Mesenchymal stem cell (in vitro differentiated cells and primary cell): ENCODE measurements at regions not wholly inside any gene's neighbourhood (a gene's known extent, or its start where the extent isn't known, plus 50 kb on each side); places are given as distances from the start of the nearest gene placed in this dataset.

Source experiments
- DNase-seq: peaks from one replicate; pipeline ENCODE4 v3.0.0-alpha.2; 2013
- H2AFZ ChIP-seq: one replicate; pipeline ENCODE4 v1.6.1; 2013; ENCODE audit warnings: low read depth, mild to moderate bottlenecking, control low read depth, inconsistent platforms, low read length, moderate library complexity
- H2AK5ac ChIP-seq: 2 replicates; pipeline ENCODE4 v1.6.1; 2013; ENCODE audit warnings: low read length, moderate library complexity, mild to moderate bottlenecking, inconsistent platforms; ENCODE audit not compliant: severe bottlenecking
- H2BK120ac ChIP-seq: one replicate; pipeline ENCODE4 v1.6.1; 2013; ENCODE audit warnings: low read depth, mild to moderate bottlenecking, inconsistent platforms, low read length, moderate library complexity
- H2BK12ac ChIP-seq, 2 experiments: one replicate each; pipeline ENCODE4 v1.6.1; 2013; ENCODE audit warnings: inconsistent platforms in 2 of 2, low read length in 2 of 2, mild to moderate bottlenecking in 2 of 2, moderate library complexity in 2 of 2, control low read depth in 1 of 2
- H2BK15ac ChIP-seq: one replicate; pipeline ENCODE4 v1.6.1; 2013; ENCODE audit warnings: mild to moderate bottlenecking, low read depth, inconsistent platforms; ENCODE audit not compliant: poor library complexity, severe bottlenecking
- H2BK5ac ChIP-seq: 2 replicates; pipeline ENCODE4 v1.6.1; 2013; ENCODE audit warnings: low read depth, mild to moderate bottlenecking, low read length, control low read depth, inconsistent platforms; ENCODE audit not compliant: poor library complexity, severe bottlenecking
- H3K14ac ChIP-seq, 2 experiments: one replicate each; pipeline ENCODE4 v1.6.1; 2013; ENCODE audit warnings: inconsistent platforms in 2 of 2, low read length in 2 of 2, control low read depth in 1 of 2, mild to moderate bottlenecking in 1 of 2, moderate library complexity in 1 of 2
- H3K18ac ChIP-seq, 2 experiments: one replicate each; pipeline ENCODE4 v1.6.1; 2013; ENCODE audit warnings: inconsistent platforms in 2 of 2, low read length in 2 of 2, control low read depth in 1 of 2, low read depth in 1 of 2, mild to moderate bottlenecking in 1 of 2
- H3K23ac ChIP-seq, 2 experiments: one replicate each; pipeline ENCODE4 v1.6.1; 2013; ENCODE audit warnings: inconsistent platforms in 2 of 2, low read length in 2 of 2, mild to moderate bottlenecking in 2 of 2, moderate library complexity in 2 of 2, control low read depth in 1 of 2
- H3K27ac ChIP-seq: 2 replicates; pipeline ENCODE4 v1.5.1; 2013; ENCODE audit warnings: mild to moderate bottlenecking, moderate library complexity, low read length, control low read depth, inconsistent platforms; ENCODE audit not compliant: poor library complexity, severe bottlenecking
- H3K27me3 ChIP-seq, 2 experiments: 2 replicates each; pipeline versions ENCODE4 v1.6.1 to v1.7.0; 2013; ENCODE audit warnings: low read length in 2 of 2, mild to moderate bottlenecking in 2 of 2, moderate library complexity in 2 of 2, control low read depth in 1 of 2, inconsistent platforms in 1 of 2; ENCODE audit not compliant: control insufficient read depth in 1 of 2, insufficient read depth in 1 of 2
- H3K36me3 ChIP-seq, 2 experiments: 2 replicates each; pipeline versions ENCODE4 v1.6.1 to v1.7.0; 2013; ENCODE audit warnings: low read length in 2 of 2, control low read depth in 1 of 2, inconsistent platforms in 1 of 2, low read depth in 1 of 2, mild to moderate bottlenecking in 1 of 2; ENCODE audit not compliant: insufficient read depth in 2 of 2, control insufficient read depth in 1 of 2
- H3K4ac ChIP-seq, 2 experiments: one replicate each; pipeline ENCODE4 v1.6.1; 2013; ENCODE audit warnings: inconsistent platforms in 2 of 2, low read length in 2 of 2, mild to moderate bottlenecking in 2 of 2, moderate library complexity in 2 of 2, control low read depth in 1 of 2, low read depth in 1 of 2
- H3K4me1 ChIP-seq: 2 replicates; pipeline ENCODE4 v1.6.1; 2013; ENCODE audit warnings: low read depth, low read length, control low read depth; ENCODE audit not compliant: control insufficient read depth, insufficient read depth
- H3K4me2 ChIP-seq: 2 replicates; pipeline ENCODE4 v1.6.1; 2013; ENCODE audit warnings: low read length, mild to moderate bottlenecking, inconsistent platforms; ENCODE audit not compliant: poor library complexity, severe bottlenecking
- H3K4me3 ChIP-seq, 2 experiments: 2 replicates each; pipeline versions ENCODE4 v1.5.1 to v1.7.0; 2013; ENCODE audit warnings: low read length in 2 of 2, mild to moderate bottlenecking in 2 of 2, control low read depth in 1 of 2, low read depth in 1 of 2; ENCODE audit not compliant: insufficient read depth in 1 of 2
- H3K79me1 ChIP-seq: replicated peaks from 2 replicates; pipeline ENCODE4 v1.6.1; 2013; ENCODE audit warnings: mild to moderate bottlenecking, control low read depth, low read length, inconsistent platforms; ENCODE audit not compliant: poor library complexity, severe bottlenecking
- H3K9ac ChIP-seq: 2 replicates; pipeline ENCODE4 v1.7.0; 2013; ENCODE audit warnings: mild to moderate bottlenecking, low read length, moderate library complexity
- H3K9me3 ChIP-seq: 2 replicates; pipeline ENCODE4 v1.7.0; 2013; ENCODE audit warnings: mild to moderate bottlenecking, low read length; ENCODE audit not compliant: control insufficient read depth
- H4K8ac ChIP-seq: one replicate; pipeline ENCODE4 v1.6.1; 2013; ENCODE audit warnings: inconsistent platforms, mild to moderate bottlenecking, low read length, moderate library complexity
- H4K91ac ChIP-seq: one replicate; pipeline ENCODE4 v1.6.1; 2013; ENCODE audit warnings: mild to moderate bottlenecking, low read length, inconsistent platforms
- WGBS: methylation state at CpG from one replicate; pipeline ENCODE4 v1.1.7; 2013; ENCODE audit warnings: mixed read lengths; 5-methylcytosine and 5-hydroxymethylcytosine counted together

GRCh38 chr4:111639876-111640275, 505.4 kb upstream of the FAM241A start:
- Histone ChIP-seq H3K23ac (no peak overlapping the region), H3K4ac (no peak overlapping the region), H3K9me3 (no peaks in the 10 kb centered on the region), H3K18ac (no peak overlapping the region), H3K14ac (no peak overlapping the region), H3K4me1 (no peaks in the 10 kb centered on the region), H3K9ac (peak overlapping the region; percentile 69), H2BK120ac (no peak overlapping the region), H2AK5ac (no peak overlapping the region), H3K27ac (no peak overlapping the region), H4K8ac (no peak overlapping the region), H2BK5ac (no peak overlapping the region), H3K4me3 (no peak overlapping the region), H2BK12ac (no peak overlapping the region), H2AFZ (no peak overlapping the region), H3K4me2 (no peak overlapping the region), H2BK15ac (no peak overlapping the region), H3K79me1 (no peaks in the 10 kb centered on the region), H4K91ac (no peak overlapping the region), H3K36me3 (no peaks in the 10 kb centered on the region), H3K27me3 (no peaks in the 10 kb centered on the region)
- WGBS, result 52% methylated on average over 5 of the region's 6 CpGs
- DNase-seq, result peak; percentile 51

DNA sequence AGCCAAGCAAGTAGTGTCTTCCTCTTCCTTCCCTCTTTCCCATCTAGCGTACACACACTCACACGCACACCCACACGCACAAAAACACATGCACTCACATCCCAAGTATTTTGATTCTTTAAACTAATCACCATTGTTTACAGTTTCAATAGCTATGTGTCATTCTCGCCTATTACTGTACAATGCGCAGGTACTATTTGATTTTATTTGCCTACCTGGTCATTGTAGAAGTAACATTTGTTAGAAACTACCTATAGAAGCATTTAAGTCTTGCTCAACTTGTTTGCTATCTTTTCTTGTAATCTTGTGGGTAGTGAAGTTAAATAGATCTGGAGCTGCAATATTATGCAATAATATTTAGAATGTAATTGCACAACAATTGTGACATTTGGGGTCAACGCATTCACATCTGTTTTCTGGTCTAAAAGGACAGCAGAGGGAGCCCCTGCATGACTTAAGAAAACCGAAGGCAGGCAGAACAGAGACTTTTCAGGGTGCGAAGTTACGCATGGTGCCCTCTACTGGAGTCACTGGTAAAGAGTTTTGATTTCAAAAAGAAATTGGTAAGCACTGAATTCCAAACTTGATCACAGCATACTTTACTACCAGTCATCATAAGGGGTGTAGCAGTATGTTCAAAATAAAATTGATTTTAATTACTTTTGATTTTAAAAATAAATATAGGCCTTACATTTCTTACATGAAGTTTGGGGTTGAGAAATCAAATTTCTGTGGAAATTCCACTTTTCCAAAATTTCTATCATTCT, 503.3 kb upstream of the FAM241A start:
- Histone ChIP-seq H3K23ac (no peak overlapping the region), H2BK120ac (no peak overlapping the region)
- WGBS, result 40% methylated on average over 7 of the region's 9 CpGs

GRCh38 chr4:111648056-111648455, 497.2 kb upstream of the FAM241A start:
- no peak overlapping the region for H3K27ac ChIP-seq
- no peaks in the 10 kb centered on the region for H3K79me1 ChIP-seq
- no peak overlapping the region for H4K91ac ChIP-seq
- no peak overlapping the region for H3K23ac ChIP-seq
- H3K18ac ChIP-seq, result no peak overlapping the region
- no peak overlapping the region for H3K9ac ChIP-seq
- H2BK120ac ChIP-seq, result no peak overlapping the region
- DNase-seq, result no peak
- no peak overlapping the region for H2AFZ ChIP-seq
- no peak overlapping the region for H3K4ac ChIP-seq
- H3K4me1 ChIP-seq, result no peaks in the 10 kb centered on the region
- H2BK12ac ChIP-seq, result no peak overlapping the region
- no peak overlapping the region for H3K4me3 ChIP-seq
- H3K4me2 ChIP-seq, result no peak overlapping the region
- no peaks in the 10 kb centered on the region for H3K9me3 ChIP-seq
- no peak overlapping the region for H4K8ac ChIP-seq
- no peaks in the 10 kb centered on the region for H3K36me3 ChIP-seq
- H3K14ac ChIP-seq, result no peak overlapping the region
- no peak overlapping the region for H2BK5ac ChIP-seq
- WGBS, result 96% methylated on average over 4 of the region's 5 CpGs
- H2AK5ac ChIP-seq, result no peak overlapping the region
- peaks cover 0 to 3% of the 10 kb centered on the region in 2 experiments for H3K27me3 ChIP-seq
- no peak overlapping the region for H2BK15ac ChIP-seq

More for the DNA sequence above, 503.3 kb upstream of the FAM241A start:
- no peaks in the 10 kb centered on the region for H3K27me3 ChIP-seq
- H3K27ac ChIP-seq, result no peak overlapping the region
- no peak overlapping the region for H2BK15ac ChIP-seq
- no peak overlapping the region for H2AFZ ChIP-seq
- H2AK5ac ChIP-seq, result no peak overlapping the region
- H3K18ac ChIP-seq, result peak overlapping the region in 1 of 2 experiments; percentile 40
- no peak overlapping the region for H4K91ac ChIP-seq
- no peak overlapping the region for H3K4me3 ChIP-seq
- H2BK12ac ChIP-seq, result no peak overlapping the region
- H3K14ac ChIP-seq, result no peak overlapping the region
- DNase-seq, result peak; percentile 92
- H3K79me1 ChIP-seq, result no peaks in the 10 kb centered on the region
- no peak overlapping the region for H3K4me2 ChIP-seq
- no peaks in the 10 kb centered on the region for H3K9me3 ChIP-seq
- no peaks in the 10 kb centered on the region for H3K4me1 ChIP-seq
- H4K8ac ChIP-seq, result no peak overlapping the region
- H3K4ac ChIP-seq, result no peak overlapping the region
- no peaks in the 10 kb centered on the region for H3K36me3 ChIP-seq
- H3K9ac ChIP-seq, result peak overlapping the region; percentile 15
- no peak overlapping the region for H2BK5ac ChIP-seq

DNA sequence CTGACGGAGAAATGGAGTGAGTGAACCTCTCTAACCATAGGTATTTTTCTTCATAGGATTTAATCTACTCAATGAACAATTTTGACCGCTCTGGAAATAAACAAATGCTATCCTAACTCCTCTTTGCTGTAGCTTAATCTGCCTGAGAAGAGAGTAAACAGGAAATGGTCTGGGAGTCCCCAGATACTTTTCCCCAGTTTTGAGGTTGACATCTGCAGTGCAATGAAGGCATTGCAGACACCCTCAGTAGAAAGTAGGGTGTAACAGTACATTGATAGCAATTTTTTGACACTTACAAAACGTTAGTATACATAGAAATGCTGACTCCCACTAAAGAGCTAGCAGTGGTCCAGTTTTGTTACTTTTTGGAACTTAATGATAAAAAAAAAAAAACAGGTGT, 495.9 kb upstream of the FAM241A start:
- Histone ChIP-seq H3K4ac (no peak overlapping the region), H3K23ac (no peak overlapping the region), H2BK120ac (no peak overlapping the region), H3K18ac (no peak overlapping the region), H3K27me3 (peaks cover 0 to 3% of the 10 kb centered on the region in 2 experiments), H3K9ac (no peak overlapping the region), H2BK5ac (no peak overlapping the region), H2AK5ac (no peak overlapping the region), H3K4me2 (no peak overlapping the region), H2BK15ac (no peak overlapping the region), H2AFZ (no peak overlapping the region), H3K9me3 (no peaks in the 10 kb centered on the region), H4K8ac (no peak overlapping the region), H3K27ac (no peak overlapping the region), H2BK12ac (no peak overlapping the region), H3K4me1 (no peaks in the 10 kb centered on the region), H3K79me1 (no peaks in the 10 kb centered on the region), H3K4me3 (no peak overlapping the region), H3K36me3 (no peaks in the 10 kb centered on the region), H4K91ac (no peak overlapping the region), H3K14ac (no peak overlapping the region)
- DNase-seq, result peak; percentile 39
- 0% methylated on average over 1 of the region's 3 CpGs for WGBS
